ENCODE measurements at regions not wholly inside any gene's neighbourhood (a gene's known extent, or its start where the extent isn't known, plus 50 kb on each side); places are given as distances from the start of the nearest gene placed in this dataset.

DNA sequence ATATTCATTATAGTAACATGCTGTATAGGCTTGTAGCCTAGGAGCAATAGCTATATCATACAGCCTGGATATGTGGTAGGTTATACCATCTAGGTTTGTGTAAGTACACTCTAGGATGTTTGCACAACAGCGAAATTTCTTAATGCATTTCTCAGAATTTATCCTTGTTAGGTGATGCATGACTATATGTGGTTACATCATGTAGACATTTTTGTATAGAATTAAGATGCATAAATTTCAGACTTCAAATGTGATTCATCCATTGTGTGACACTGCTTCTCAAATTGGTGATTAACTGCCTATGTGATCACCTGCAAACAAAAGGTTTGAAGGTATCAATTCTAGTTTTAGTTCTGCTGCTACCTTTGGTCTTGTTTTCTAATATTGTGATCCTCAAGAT, 1787.0 kb upstream of the PIK3C3 start:
- Histone ChIP-seq H3K4me3 (ENCODE audit: low read length) (no peak overlapping the region), H3K9ac (ENCODE audit: extremely low read depth, low read length, poor library complexity, severe bottlenecking) (no peak overlapping the region), H3K9me3 (ENCODE audit: control insufficient read depth, low read length) (no peaks in the 10 kb centered on the region), H3K4me1 (ENCODE audit: control insufficient read depth, insufficient read depth, low read length) (no peaks in the 10 kb centered on the region), H3K36me3 (ENCODE audit: control insufficient read depth, insufficient read depth, low read length) (no peaks in the 10 kb centered on the region), H3K27ac (ENCODE audit: low read depth, low read length) (no peak overlapping the region), H3K27me3 (ENCODE audit: control insufficient read depth, insufficient read depth, low read length, poor library complexity, severe bottlenecking) (no peaks in the 10 kb centered on the region)
- H3K27ac Mint-ChIP-seq, result no peak overlapping the region
- H3K4me1 Mint-ChIP-seq, result peaks cover 4% of the 10 kb centered on the region
- 100% methylated on average over 1 of the region's 1 CpG for WGBS, 2 experiments (ENCODE audit: insufficient coverage in 1 of 2, insufficient read length in 1 of 2)
- DNase-seq, result no peak
- no peak overlapping the region for H3K4me3 Mint-ChIP-seq
- peaks cover 2% of the 10 kb centered on the region for H3K27me3 Mint-ChIP-seq (ENCODE audit: insufficient read depth)
- no peaks in the 10 kb centered on the region for H3K36me3 Mint-ChIP-seq (ENCODE audit: low read depth)
- no peaks in the 10 kb centered on the region for H3K9me3 Mint-ChIP-seq
- no peak for TF ChIP-seq CTCF (conservative IDR thresholded peaks at IDR 0.05)

DNA sequence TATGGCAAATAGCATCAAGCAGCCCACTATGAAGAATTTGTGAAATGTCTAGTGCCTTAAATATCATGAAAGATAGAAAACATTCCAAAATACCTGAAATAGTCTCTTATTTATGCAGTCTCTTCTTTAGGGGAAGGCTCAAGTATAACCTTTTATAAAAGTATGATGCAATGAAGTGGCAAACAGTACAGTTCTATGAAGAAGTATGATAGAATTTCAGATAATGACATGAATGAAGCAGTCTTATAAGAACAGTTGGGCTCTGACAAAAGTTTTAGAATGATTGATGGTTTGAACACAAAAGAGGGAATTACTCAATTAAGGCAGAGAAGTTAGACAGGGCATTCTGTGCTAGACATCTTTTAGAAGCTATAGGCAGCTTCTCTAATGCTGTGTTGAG, 1791.8 kb upstream of the PIK3C3 start:
- no peaks in the 10 kb centered on the region for H3K4me1 ChIP-seq (ENCODE audit: control insufficient read depth, insufficient read depth, low read length)
- no peak overlapping the region for H3K9ac ChIP-seq (ENCODE audit: extremely low read depth, low read length, poor library complexity, severe bottlenecking)
- Mint-ChIP-seq H3K27ac (no peak overlapping the region), H3K36me3 (ENCODE audit: low read depth) (no peaks in the 10 kb centered on the region), H3K9me3 (no peaks in the 10 kb centered on the region), H3K4me3 (no peak overlapping the region), H3K27me3 (ENCODE audit: insufficient read depth) (no peaks in the 10 kb centered on the region), H3K4me1 (peaks cover 2% of the 10 kb centered on the region)
- no peaks in the 10 kb centered on the region for H3K36me3 ChIP-seq (ENCODE audit: control insufficient read depth, insufficient read depth, low read length)
- H3K9me3 ChIP-seq (ENCODE audit: control insufficient read depth, low read length), result no peaks in the 10 kb centered on the region
- TF ChIP-seq CTCF (conservative IDR thresholded peaks at IDR 0.05), result no peak
- H3K27ac ChIP-seq (ENCODE audit: low read depth, low read length), result no peak overlapping the region
- no peak overlapping the region for H3K4me3 ChIP-seq (ENCODE audit: low read length)
- no peaks in the 10 kb centered on the region for H3K27me3 ChIP-seq (ENCODE audit: control insufficient read depth, insufficient read depth, low read length, poor library complexity, severe bottlenecking)
- DNase-seq, result no peak

DNA sequence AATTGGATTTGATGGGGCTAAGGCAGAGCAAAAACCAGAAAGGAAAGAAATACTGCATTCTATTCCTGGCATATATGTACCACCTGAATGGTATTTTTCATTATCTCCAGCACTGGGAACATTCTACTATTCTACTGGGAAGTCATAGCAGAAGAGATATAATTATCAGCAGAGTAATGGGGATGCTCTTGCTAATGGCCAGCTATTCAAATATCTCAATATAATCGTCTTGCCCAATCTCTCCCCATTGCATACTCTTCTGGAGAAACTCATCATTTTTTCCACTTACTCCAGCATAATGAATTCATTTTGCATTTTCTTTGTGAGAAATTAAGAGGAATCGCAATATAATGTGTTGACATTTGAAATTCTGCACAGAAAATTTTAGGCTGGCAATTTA, 1794.7 kb upstream of the PIK3C3 start:
- Histone ChIP-seq H3K4me1 (ENCODE audit: control insufficient read depth, insufficient read depth, low read length) (no peaks in the 10 kb centered on the region), H3K9ac (ENCODE audit: extremely low read depth, low read length, poor library complexity, severe bottlenecking) (no peak overlapping the region), H3K9me3 (ENCODE audit: control insufficient read depth, low read length) (no peaks in the 10 kb centered on the region), H3K4me3 (ENCODE audit: low read length) (no peak overlapping the region), H3K36me3 (ENCODE audit: control insufficient read depth, insufficient read depth, low read length) (no peaks in the 10 kb centered on the region), H3K27me3 (ENCODE audit: control insufficient read depth, insufficient read depth, low read length, poor library complexity, severe bottlenecking) (no peaks in the 10 kb centered on the region), H3K27ac (ENCODE audit: low read depth, low read length) (no peak overlapping the region)
- Mint-ChIP-seq H3K36me3 (ENCODE audit: low read depth) (no peaks in the 10 kb centered on the region), H3K9me3 (peaks cover 2% of the 10 kb centered on the region), H3K27ac (no peak overlapping the region), H3K4me1 (peaks cover 2% of the 10 kb centered on the region), H3K27me3 (ENCODE audit: insufficient read depth) (no peaks in the 10 kb centered on the region), H3K4me3 (no peak overlapping the region)
- WGBS, 2 experiments (ENCODE audit: insufficient coverage in 1 of 2, insufficient read length in 1 of 2), result 71 to 90% methylated on average over 1 to 2 of the region's 2 CpGs
- TF ChIP-seq CTCF (conservative IDR thresholded peaks at IDR 0.05), result no peak
- no peak for DNase-seq

All from endodermal cell (in vitro differentiated cells).